ENCODE measurements at regions not wholly inside any gene's neighbourhood (a gene's known extent, or its start where the extent isn't known, plus 50 kb on each side); places are given as distances from the start of the nearest gene placed in this dataset.

- no peak for TF ChIP-seq CTCF (IDR thresholded peaks at IDR 0.05; ENCODE audit: low read depth, low read length)
- DNase-seq (ENCODE audit: extremely low read depth, low read depth), result no peak
Observed at GRCh38 chr15:96720251-96720650, 389.8 kb downstream of the NR2F2 start.

GRCh38 chr15:96720656-96721055, 390.2 kb downstream of the NR2F2 start:
- no peak for TF ChIP-seq CTCF (IDR thresholded peaks at IDR 0.05; ENCODE audit: low read depth, low read length)
- DNase-seq (ENCODE audit: extremely low read depth, low read depth), result no peak

DNA sequence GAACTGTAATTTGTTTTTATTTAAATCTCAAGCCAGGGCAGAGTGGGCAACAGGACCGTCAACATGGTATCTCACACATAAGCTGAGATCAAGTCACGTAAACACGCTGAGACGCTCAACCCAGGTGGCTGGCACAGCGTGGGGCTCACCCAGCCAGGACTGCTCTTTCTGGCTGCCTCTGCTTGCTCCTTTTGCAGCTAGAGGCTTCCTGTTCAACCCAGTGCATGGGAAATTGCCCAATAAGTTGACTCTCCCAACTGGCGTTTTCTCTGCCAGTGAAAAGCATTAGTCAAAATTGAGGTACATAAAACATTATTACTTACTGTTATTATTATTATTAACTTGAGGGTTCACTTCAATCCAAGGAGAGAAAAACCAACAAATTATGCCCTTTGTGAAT, 398.1 kb downstream of the NR2F2 start:
- DNase-seq (ENCODE audit: extremely low read depth, low read depth), result no peak
- no peak for TF ChIP-seq CTCF (IDR thresholded peaks at IDR 0.05; ENCODE audit: low read depth, low read length)

DNA sequence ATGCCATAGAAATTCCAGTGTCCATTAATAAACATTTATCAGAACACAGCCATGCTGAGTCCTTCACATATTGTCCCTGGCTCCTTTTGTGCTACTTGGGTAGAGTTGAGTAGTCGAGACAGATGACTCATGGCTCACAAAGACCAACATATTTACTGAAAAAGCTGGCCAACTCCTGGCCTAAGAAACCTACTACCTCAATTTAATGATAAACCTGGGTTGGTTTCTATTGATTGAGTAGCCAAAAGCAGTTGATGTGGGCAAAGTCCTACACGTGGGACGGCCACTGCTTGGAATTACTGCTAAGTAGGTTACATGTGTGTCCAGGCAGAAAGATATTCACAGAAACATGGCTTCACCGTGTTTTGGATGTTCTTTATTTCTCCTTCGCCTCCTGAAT, 402.2 kb downstream of the NR2F2 start:
- no peak for DNase-seq (ENCODE audit: extremely low read depth, low read depth)
- TF ChIP-seq CTCF (IDR thresholded peaks at IDR 0.05; ENCODE audit: low read depth, low read length), result no peak

DNA sequence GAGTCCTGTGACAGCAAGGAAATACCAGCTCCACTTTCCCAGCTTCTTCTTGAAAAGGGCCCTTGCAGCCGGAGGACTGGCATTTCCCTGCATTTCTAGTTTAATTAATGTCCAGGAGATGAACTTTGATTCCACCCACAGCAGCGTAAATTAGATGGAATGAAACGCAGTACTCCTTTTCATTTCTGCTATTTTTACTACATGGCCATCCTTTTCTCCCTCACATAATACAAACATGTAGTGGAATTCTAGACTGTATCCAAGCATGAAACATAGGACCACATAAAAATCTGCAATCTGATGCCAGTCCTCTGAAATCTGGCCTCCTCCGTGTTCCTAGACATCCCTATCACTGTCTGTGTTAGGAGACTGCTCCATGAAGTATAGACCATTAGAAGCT, 403.2 kb downstream of the NR2F2 start:
- TF ChIP-seq CTCF (IDR thresholded peaks at IDR 0.05; ENCODE audit: low read depth, low read length), result no peak

GRCh38 chr15:96735632-96736240, 405.2 kb downstream of the NR2F2 start:
- no peak for DNase-seq (ENCODE audit: extremely low read depth, low read depth)
- TF ChIP-seq CTCF (IDR thresholded peaks at IDR 0.05; ENCODE audit: low read depth, low read length), result no peak

More for the DNA sequence above, 403.2 kb downstream of the NR2F2 start:
- no peak for DNase-seq (ENCODE audit: extremely low read depth, low read depth)

DNA sequence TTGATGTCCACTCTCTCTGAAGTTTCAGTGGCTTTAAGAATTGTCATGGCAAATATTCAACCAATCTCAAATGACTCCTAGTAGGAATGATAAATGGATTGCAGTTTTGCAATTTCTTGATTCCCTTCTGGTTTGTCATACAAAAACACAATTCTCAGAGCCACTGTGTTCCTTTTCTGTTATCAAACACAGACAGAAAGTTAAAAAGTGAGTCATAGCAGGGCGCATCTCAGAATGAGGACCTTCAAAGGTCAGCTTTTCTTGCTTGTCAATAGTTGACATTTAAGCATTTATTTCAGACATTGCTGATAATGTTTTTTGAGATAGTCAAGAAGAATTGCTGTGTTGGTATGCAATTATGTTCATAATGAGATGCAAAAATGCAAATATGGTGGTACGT, 405.9 kb downstream of the NR2F2 start:
- DNase-seq (ENCODE audit: extremely low read depth, low read depth), result no peak
- no peak for TF ChIP-seq CTCF (IDR thresholded peaks at IDR 0.05; ENCODE audit: low read depth, low read length)

All from AG09319 (cell line).